ENCODE measurements at regions not wholly inside any gene's neighbourhood (a gene's known extent, or its start where the extent isn't known, plus 50 kb on each side); places are given as distances from the start of the nearest gene placed in this dataset.
"Not testable (repeated sequence)": the region's sequence is repeated elsewhere in the genome, so short reads cannot be mapped to it uniquely, and the experiment has no call there.

GRCh38 chr2:156254637-156255067 lies 77.9 kb downstream of the NR4A2 start:
- DNase-seq, result not testable (repeated sequence)

- DNase-seq, result no peak
These were observed 78.8 kb downstream of the NR4A2 start for GRCh38 chr2:156253765-156254164.

- no peak for DNase-seq
These were observed 89.6 kb downstream of the NR4A2 start for GRCh38 chr2:156242874-156243273.

- no peak for DNase-seq
These were observed 95.0 kb downstream of the NR4A2 start for GRCh38 chr2:156237558-156237957.

- DNase-seq, result no peak
These were observed 102.7 kb downstream of the NR4A2 start for GRCh38 chr2:156229724-156230362.

GRCh38 chr2:156223328-156223727 lies 109.2 kb downstream of the NR4A2 start:
- not testable (repeated sequence) for DNase-seq

GRCh38 chr2:156221703-156222102 lies 110.8 kb downstream of the NR4A2 start:
- DNase-seq, result no peak

GRCh38 chr2:156219491-156220100 lies 112.9 kb downstream of the NR4A2 start:
- no peak for DNase-seq

GRCh38 chr2:156215656-156216055 lies 116.9 kb downstream of the NR4A2 start:
- DNase-seq, result no peak

- DNase-seq, result no peak
These were observed 121.2 kb downstream of the NR4A2 start for GRCh38 chr2:156211318-156211717.

- DNase-seq, result no peak
These were observed 126.2 kb downstream of the NR4A2 start for GRCh38 chr2:156206355-156206754.

- DNase-seq, result no peak
These were observed 132.9 kb downstream of the NR4A2 start for GRCh38 chr2:156199588-156199987.

GRCh38 chr2:156196031-156196430 lies 136.5 kb downstream of the NR4A2 start:
- no peak for DNase-seq

GRCh38 chr2:156192468-156192867 lies 140.1 kb downstream of the NR4A2 start:
- DNase-seq, result no peak

- DNase-seq, result no peak
These were observed 141.0 kb downstream of the NR4A2 start for GRCh38 chr2:156191527-156191926.

- DNase-seq, result no peak
These were observed 142.0 kb downstream of the NR4A2 start for GRCh38 chr2:156190517-156190916.

- no peak for DNase-seq
These were observed 142.9 kb downstream of the NR4A2 start for GRCh38 chr2:156189584-156189983.

- no peak for DNase-seq
These were observed 143.4 kb downstream of the NR4A2 start for GRCh38 chr2:156189143-156189542.

GRCh38 chr2:156182132-156182531 lies 150.4 kb downstream of the NR4A2 start:
- no peak for DNase-seq

GRCh38 chr2:156181208-156181607 lies 151.3 kb downstream of the NR4A2 start:
- DNase-seq, result no peak

- DNase-seq, result no peak
These were observed 154.9 kb downstream of the NR4A2 start for GRCh38 chr2:156177654-156178053.

- no peak for DNase-seq
These were observed 156.6 kb downstream of the NR4A2 start for GRCh38 chr2:156175946-156176345.

- DNase-seq, result no peak
These were observed 161.6 kb downstream of the NR4A2 start for GRCh38 chr2:156170929-156171328.

- DNase-seq, result no peak
These were observed 166.8 kb downstream of the NR4A2 start for GRCh38 chr2:156165742-156166141.

All from stimulated activated CD4-positive, alpha-beta T cell treated with anti-CD3 and anti-CD28 coated beads, Interleukin-4, amount 100 ng/mL, for 1 hour (primary cell).